ENCODE measurements at regions not wholly inside any gene's neighbourhood (a gene's known extent, or its start where the extent isn't known, plus 50 kb on each side); places are given as distances from the start of the nearest gene placed in this dataset.

DNA sequence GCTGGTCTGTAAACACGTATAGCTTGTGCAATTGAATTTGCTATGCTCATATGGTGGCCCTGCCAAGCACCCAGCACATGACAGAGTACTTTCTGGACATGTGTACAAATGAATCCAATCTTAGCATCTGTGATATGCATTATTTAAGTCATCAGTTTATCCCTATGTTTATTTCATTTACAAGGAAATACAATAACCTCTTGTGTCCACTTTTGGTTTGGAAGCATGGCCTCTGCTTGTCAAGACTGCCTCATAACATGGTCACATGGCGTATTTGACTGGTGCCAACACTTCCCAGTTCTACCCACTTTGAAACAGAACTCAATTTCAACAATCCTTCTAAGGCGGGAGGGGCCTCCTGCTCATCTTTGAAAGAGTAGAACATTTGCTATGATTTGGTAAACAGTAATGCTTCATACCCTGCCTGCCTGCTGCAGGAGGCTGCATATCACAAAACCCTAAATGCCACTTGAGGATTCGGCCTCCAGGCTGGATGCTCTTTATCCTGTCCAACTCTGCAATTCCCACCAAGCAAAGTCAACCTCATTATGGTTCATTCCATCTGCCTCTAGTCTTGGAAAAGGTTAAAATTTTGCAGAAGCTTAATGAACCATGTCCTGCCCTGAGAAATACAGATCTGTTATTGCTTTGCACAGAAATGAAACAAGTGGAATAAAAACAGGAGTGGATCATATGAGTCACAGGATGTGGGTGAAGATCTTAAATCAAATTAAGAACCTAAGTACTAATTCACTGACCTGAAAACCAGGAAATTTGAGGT lies 151.3 kb downstream of the CYSLTR2 start:
- TF ChIP-seq, protein P1, sequence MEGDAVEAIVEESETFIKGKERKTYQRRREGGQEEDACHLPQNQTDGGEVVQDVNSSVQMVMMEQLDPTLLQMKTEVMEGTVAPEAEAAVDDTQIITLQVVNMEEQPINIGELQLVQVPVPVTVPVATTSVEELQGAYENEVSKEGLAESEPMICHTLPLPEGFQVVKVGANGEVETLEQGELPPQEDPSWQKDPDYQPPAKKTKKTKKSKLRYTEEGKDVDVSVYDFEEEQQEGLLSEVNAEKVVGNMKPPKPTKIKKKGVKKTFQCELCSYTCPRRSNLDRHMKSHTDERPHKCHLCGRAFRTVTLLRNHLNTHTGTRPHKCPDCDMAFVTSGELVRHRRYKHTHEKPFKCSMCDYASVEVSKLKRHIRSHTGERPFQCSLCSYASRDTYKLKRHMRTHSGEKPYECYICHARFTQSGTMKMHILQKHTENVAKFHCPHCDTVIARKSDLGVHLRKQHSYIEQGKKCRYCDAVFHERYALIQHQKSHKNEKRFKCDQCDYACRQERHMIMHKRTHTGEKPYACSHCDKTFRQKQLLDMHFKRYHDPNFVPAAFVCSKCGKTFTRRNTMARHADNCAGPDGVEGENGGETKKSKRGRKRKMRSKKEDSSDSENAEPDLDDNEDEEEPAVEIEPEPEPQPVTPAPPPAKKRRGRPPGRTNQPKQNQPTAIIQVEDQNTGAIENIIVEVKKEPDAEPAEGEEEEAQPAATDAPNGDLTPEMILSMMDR (IDR thresholded peaks at IDR 0.05) = no peak
- TF ChIP-seq POLR2A (IDR thresholded peaks at IDR 0.05) = no peak

All from Peyer's patch (tissue), 4 donors.